GM18870 (cell line): ENCODE measurements at regions not wholly inside any gene's neighbourhood (a gene's known extent, or its start where the extent isn't known, plus 50 kb on each side); places are given as distances from the start of the nearest gene placed in this dataset.

Experiments used
- ATAC-seq: cut with Tn5 transposase; IDR thresholded peaks from one replicate; pipeline ENCODE4 v1.9.1; 2021; ENCODE audit warnings: moderate library complexity; ENCODE audit not compliant: unreplicated experiment

DNA sequence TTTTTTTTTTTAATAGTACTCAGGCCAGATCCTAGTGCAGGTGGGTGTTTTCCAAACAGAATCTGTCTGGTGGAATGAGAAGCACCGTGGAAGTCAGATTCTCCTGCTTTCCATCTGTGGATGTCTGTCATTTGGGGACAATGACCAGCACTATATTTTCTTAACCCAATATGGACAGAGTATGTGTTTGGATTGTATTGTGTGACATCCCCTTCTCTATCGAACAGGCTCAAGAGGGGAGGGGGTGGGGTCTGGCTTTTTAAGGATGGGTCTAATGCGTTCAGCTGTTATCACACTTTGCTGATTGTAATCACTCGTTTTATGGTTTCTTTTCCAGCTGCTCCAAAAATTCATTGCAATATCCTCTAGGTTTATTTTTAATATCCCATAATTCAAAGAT is 197.5 kb upstream of the CEP162 start:
- no peak for ATAC-seq

- ATAC-seq = peak; percentile 57
Measured at GRCh38 chr6:84422380-84422968, 195.0 kb upstream of the CEP162 start.

- ATAC-seq = no peak
Measured at GRCh38 chr6:84421031-84421430, 193.6 kb upstream of the CEP162 start.

DNA sequence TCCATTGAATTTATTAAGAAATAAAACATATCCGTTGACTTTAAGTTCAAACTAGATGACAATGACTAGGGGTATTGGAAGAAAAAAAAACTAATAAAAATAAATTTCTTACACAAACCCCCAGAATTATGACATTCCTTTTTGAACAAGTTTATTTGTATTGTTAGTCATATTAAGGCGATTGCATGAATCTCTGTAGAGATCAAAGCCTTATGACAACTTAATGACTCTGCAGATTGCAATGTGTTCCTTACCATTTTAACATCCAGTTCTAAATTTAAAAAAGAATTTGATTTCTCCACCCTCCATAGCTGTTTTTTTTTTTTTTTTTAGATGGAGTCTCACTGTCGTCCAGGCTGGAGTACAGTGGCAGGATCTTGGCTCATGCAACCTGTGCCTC is 189.8 kb upstream of the CEP162 start:
- no peak for ATAC-seq

DNA sequence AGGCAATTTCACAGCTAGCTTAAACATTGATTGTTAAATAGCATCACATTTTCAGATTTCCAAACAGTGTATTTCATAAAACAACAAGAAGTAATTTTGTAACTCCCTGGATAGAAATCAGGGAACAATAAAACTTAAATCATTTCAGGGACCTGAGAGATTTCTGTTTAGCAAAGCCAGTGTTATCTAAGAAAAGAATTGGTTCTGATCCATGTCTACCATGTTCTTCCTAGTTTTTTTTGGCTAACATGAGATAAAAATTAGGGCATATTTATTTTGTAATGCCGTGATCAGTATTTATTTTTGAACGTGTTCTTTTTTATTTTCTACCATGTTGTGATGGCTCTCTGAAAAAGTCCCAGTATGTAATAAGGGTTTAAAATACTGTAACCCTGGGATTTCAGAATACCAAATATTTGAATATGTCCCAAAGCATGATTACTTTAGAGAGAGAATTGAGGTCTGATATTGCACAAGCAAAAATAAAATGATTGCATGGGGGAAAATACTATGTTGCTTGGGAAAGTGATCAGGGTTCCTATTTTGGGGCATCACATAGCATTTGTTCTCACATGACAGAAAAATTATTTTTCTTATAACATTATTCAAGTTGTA is 188.7 kb upstream of the CEP162 start:
- ATAC-seq = no peak

DNA sequence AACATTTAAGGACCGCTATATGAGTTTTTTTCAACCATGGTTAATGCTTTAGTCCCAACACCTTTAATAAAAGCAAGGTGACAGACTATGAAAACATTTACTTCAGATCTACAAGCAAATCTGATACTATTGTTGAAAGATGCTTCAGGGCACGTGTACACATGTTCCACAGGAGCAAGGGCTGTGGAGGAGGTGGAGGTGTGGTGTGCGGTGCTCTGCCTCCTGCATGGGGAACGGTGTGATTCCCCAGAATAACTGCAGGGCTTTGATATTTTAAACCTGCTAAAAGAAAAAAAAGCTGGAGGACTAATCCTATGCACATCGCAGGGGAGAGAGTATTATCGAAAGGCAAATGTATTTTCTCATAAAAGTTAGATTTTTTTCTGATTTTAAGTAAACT is 188.1 kb upstream of the CEP162 start:
- no peak for ATAC-seq

- no peak for ATAC-seq
Measured at GRCh38 chr6:84415068-84415467, 187.6 kb upstream of the CEP162 start.

GRCh38 chr6:84414531-84414930 is 187.1 kb upstream of the CEP162 start:
- ATAC-seq = no peak

DNA sequence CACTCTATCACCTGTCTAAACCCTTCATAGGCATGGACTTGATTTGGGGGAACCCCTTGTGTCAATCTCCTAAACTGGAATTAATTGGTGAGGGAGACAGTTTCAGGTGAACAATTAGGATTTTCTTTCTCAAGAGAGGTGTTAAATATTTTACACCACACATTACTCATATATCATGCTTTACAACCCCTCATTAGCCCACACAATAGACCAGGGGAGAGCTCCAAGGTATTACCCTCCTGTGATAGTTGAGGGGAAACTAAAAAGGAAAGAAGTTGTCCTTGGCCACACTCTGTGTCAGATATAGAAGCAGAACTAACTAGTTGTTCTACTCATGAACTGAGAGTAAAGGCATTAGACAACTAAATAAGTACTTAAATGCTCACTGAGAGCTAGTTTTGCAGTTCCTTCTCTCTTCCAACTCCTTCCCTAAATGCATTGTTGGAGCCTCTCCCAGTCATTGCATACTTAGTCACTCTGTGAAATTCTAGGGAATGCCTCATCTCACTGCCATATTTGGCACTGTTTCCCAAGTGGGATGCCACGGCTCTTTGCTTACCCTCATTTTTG is 183.7 kb upstream of the CEP162 start:
- no peak for ATAC-seq

GRCh38 chr6:84409911-84410310 is 182.5 kb upstream of the CEP162 start:
- no peak for ATAC-seq

- ATAC-seq = no peak
Measured at GRCh38 chr6:84408028-84408427, 180.6 kb upstream of the CEP162 start.

GRCh38 chr6:84403545-84403944 is 176.1 kb upstream of the CEP162 start:
- no peak for ATAC-seq

- ATAC-seq = no peak
Measured at GRCh38 chr6:84399003-84399402, 171.6 kb upstream of the CEP162 start.

- no peak for ATAC-seq
Measured at GRCh38 chr6:84392261-84392660, 164.8 kb upstream of the CEP162 start.

- ATAC-seq = no peak
Measured at GRCh38 chr6:84390851-84391250, 163.4 kb upstream of the CEP162 start.

- no peak for ATAC-seq
Measured at GRCh38 chr6:84390334-84390733, 162.9 kb upstream of the CEP162 start.

GRCh38 chr6:84379142-84379541 is 151.7 kb upstream of the CEP162 start:
- ATAC-seq = no peak

DNA sequence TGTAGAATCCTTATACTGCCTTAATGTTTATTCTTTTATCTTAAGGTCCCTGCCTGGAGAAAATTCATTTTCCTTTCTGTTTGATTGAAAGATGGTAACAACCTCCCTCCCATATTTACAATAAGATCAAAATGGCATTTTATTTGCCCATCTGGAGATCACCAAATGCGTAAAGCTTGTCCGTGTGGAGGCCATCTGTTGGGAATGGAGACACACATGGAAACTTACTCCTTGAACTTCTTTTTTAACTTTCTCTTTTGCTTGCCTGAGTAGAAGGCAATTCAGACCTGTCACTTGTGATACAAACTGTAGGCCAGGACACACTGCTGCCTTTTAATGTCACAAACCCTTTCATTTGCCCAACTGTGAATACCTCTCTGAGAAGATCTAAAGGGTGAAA is 144.8 kb upstream of the CEP162 start:
- no peak for ATAC-seq

- ATAC-seq = no peak
Measured at GRCh38 chr6:84371681-84372080, 144.2 kb upstream of the CEP162 start.

DNA sequence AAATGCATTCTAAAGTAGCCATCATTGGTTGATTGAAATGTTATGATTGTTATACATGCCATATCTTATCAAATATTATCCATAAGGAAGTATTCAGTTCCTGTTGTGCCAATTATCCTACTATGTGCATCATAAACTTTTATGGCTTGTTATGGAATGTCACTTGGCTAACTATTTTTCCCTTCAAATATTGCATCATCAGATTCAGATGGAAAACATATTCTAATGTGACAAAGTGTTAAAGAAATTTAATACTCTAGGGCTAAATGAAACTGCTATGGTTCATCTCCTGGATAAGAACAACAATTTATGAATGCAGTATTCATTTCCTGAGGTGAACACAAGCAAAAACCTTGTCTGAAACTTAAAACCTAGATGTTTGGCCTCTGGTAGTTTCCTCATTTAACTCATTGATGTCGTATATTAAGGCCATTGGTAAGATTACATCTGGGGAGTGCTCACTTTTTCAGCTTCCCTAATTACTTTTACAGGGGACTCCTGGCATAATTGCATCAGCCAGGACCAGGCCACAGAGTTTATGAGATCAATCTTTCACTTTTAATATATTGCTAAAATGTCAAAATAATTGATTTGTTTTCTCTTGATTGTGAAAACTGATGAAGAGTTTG is 134.9 kb upstream of the CEP162 start:
- no peak for ATAC-seq

DNA sequence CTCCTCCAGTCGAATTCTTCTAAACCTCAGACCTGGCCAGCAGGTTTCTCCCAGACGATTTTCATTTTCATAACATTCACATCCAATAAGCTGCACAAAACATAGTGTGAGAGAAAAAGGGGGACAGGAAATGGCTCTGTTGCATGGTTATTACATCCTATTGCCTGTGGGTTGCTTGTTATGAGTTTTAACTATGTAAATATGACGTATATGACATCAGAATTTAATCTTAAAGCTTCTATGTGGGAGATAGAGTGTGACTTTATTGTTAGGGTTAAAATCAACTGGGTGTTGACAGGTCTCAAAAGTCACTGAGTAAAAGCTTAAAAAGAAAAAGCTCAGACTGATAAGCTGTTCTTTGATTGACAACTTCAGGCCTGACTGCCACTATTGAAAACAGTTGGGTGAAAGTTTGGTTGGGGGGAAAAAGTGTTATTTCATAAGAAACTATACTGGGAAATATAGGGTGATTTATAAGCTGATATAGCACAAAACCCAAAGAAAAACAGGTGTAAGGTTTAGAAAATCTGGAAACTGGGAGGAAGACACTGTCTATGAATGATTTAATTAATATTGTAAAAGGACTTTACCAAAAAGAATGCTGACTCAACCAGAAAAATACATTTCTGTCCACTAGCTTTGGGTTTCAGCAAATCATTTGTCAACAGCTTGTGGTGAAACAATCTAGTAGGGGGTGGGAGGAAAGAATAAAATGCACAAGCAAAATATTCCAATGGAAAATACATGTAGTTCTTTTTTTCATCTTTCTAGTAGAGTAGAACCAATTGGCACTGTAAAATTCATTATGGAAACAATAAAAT is 134.1 kb upstream of the CEP162 start:
- no peak for ATAC-seq
